HT1080 (cell line): ENCODE measurements at regions not wholly inside any gene's neighbourhood (a gene's known extent, or its start where the extent isn't known, plus 50 kb on each side); places are given as distances from the start of the nearest gene placed in this dataset. TPM values are rescaled to one million over a fixed set of nuclear protein-coding genes. Genes with fewer than 3 reads are reported as not detected.
"Not testable (repeated sequence)": the region's sequence is repeated elsewhere in the genome, so short reads cannot be mapped to it uniquely, and the experiment has no call there.

Source experiments
- DNase-seq: peaks from one replicate; pipeline ENCODE4 v3.0.0-alpha.2; 2015; ENCODE audit warnings: low read depth
- small RNA-seq: library from RNA; depleted of rRNA; stranded (forward); fragments of <200 nt; gene quantifications from one replicate; pipeline ENCODE3, GENCODE V24; 2014

DNA sequence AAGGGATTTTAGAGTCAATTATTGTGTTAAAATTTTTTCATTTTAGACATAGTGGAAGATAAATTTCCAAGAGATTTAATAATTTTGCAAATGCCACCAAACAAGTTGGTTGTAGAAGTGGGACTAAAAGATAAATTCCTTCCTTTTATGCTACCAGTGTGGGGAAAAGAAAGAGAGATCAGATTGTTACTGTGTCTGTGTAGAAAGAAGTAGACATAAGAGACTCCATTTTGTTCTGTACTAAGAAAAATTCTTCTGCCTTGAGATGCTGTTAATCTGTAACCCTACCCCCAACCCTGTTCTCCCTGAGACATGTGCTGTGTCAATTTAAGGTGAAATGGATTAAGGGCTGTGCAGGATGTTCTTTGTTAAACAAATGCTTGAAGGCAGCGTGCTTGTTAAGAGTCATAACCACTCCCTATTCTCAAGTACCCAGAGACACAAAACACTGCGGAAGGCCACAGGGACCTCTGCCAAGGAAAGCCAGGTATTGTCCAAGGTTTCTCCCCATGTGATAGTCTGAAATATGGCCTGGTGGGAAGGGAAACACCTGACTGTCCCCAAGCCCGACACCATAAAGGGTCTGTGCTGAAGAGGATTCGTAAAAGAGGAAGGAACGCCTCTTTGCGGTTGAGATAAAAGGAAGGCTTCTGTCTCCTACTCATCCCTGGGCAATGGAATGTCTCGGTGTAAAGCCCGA lies 117.0 kb downstream of the CEP44 start:
- not testable (repeated sequence) for DNase-seq

DNA sequence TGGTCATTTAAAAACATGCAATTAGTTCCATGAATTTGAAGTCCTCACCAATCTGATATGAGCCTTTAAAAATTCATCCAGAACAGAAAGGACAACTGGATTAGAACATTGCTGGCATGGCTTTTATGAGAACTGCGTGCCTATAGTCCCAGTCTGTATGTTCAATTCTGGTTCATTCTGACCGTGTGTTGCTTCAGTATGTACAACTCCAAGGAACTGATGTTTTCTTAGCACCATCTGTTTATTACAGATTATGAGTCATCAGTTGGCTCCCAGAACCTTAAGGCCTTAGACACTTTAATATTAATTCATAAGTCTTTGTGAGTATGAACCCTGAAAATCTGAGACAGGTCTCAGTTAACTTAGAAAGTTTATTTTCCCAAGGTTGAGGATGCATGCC lies 115.0 kb downstream of the CEP44 start:
- DNase-seq: peak; percentile 24

DNA sequence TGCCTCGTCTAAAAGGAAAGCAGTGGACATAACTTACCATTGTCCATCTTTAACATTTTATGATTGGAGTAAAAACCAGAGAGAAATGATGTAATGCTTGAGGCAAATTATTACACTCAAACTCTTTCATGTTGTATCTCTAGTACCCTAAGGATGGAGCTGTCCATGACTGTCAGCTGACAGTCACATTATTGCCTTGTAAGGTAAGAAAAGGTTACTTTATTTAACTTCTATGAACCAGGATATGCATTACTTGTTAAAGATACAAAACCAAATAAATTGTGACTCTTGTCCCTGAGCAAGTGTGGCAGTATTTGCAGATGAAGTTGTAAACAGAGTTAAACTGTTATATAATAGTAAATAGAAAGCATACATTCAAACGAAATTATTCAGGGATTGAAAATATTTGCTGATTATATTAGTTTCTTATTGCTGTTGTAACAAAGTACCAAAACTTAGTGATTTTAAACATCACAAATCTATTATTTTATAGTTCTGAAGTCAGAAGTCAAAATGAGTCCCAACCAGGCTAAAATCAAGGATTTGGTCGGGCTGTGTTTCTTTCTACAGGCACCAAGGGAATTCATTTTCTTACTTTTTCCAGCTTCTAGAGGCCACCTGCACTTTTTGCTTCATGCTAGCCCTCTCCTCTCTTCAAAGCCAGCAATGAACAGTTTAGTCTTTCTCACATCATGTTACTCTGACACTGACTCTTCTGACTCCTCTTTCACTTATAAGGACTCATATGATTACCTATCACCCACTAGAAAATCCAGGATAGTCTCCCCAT lies 113.8 kb downstream of the CEP44 start:
- DNase-seq: no peak

DNA sequence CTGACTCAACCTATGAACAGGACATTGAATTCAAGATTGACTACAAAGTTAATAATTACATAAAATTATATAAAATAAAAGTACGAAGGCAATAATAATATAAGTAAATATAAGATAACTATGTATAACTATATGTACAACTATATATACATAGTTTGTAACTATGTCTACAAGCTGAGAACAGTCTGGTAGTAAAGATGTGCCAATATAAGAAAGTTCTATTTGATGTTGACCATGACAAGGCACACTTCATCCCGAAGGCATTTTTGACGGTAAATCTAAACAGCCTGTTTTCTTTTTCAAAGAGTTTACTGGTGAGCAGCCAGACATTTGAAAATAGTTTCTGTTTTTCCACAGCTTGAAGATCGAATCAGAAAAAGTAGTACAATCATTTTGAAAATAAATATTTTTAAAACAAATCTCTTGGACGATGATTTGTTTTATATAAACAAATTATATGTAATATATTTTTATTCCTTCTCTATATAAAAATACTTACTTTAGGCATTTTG lies 112.9 kb downstream of the CEP44 start:
- DNase-seq: no peak

DNA sequence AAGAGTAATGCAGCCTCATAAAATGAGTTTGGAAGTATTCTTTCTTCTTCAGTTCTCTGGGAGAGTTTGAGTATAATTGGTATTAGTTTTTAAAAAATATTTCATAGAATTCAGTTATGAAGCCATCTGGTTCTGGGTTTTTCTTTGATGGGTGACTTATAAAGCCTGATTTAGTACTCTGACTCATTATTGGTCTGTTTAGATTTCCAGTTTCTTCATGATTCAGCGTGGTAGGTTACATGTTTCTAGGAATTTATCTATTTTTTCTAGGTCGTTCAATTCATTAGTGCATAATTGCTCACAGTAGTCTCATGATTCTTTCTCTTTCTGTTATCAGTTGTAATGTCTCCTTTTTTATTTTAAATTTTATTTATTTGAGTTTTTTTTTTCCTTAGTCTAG lies 111.2 kb downstream of the CEP44 start:
- DNase-seq: peak; percentile 58

DNA sequence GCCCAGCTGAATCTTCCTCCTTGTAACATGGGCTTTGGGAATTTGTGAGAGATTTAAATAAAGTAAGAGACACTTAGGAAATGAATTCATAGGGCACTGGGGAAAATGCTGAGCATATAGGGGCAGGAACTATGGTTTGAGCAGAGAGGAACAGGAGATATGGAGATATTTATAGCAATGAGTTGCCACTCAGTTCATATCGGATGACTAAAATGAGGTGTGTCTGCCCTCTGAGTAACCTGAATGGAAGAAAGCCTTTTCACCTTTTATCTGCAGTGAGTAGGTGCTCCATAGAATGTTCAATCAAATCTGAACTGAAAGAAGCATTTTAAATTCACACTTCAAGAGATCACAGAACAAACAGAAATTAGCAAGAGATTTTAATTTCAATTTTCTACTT lies 105.7 kb downstream of the CEP44 start:
- DNase-seq: no peak

DNA sequence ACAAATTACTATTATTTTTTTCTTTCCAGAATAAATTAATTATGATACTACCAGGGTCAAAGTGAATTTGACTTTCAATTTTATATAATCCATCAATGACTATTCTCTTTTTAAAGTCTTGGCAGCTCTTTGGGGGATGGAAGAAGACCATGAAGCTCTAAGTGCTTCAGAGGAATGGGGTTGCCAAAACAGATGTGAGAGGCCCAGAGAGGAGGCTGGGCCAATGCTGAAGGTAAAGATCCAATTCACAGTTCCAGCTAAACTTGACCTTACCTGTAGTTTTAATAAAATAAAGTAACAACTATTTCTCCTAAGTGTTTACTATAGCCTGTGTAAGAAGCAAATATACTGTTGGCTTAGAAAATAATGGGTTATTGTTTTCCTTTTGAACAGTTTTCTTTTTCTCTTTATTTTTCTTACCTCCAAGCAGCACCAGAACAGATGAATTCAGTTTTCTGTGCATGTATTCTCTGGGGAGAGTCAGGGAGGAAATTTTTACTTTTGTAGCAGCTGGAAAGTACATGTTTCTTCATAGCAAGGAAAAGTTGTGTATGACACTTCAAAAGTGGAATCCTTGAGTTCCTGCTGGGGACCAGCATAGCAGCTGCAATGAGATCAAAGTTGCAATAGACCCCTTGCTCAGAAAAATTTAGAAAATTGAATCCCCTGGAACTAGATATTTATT lies 104.9 kb downstream of the CEP44 start:
- DNase-seq: no peak

DNA sequence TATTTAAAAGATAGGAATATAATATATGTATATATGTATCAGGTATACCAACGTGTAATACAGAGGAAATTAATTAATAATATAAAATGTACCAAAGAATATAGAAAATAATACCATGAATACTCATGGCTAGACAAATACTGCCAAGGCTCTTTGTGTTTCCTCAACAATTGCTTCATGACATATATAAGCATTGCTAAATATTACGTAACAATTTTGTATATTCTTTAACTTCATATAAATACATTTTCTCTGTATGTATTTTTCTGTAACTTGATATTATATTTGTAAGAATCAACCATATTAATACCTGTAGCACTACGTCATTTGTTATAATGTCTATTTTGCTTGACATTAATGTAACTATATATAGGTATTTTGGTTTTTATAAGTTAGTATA lies 104.0 kb downstream of the CEP44 start:
- no peak for DNase-seq

DNA sequence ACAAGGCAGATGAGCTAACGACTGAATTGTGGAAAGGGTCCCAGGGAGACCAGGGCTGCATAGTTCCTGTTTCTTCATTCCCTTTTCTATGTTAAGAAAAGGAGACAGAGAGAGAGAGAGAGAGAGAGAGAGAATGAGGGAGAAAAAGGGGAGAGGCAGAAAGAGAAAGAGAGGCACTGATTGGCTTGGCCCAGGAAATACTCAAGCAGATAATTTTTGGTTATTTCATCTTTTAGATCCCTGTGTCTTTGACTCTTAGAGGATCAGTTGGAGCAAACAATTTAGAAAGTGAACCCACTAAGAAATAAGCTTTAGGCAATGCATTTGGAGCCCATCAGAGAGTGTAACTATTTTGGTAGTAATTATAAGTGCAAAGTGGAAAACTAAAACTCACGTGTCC lies 103.4 kb downstream of the CEP44 start:
- DNase-seq: no peak

DNA sequence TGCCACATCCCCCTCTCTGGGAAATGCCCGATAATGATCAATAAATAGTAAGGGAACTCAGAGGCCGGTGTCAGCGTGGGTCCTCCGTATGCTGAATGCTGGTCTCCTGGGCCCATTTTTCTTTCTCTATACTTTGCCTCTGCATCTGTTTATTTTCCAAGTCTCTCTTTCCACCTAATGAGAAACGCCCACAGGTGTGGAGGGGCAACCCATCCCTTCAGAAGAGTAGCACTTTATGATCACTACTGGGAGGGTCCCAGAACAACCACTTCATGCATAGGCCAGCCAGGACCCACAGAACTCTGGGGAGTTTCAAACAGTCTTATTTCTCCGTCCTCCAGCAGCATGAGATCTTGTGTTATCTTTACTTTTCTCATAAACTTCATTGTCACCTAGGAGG lies 100.1 kb downstream of the CEP44 start:
- no peak for DNase-seq

DNA sequence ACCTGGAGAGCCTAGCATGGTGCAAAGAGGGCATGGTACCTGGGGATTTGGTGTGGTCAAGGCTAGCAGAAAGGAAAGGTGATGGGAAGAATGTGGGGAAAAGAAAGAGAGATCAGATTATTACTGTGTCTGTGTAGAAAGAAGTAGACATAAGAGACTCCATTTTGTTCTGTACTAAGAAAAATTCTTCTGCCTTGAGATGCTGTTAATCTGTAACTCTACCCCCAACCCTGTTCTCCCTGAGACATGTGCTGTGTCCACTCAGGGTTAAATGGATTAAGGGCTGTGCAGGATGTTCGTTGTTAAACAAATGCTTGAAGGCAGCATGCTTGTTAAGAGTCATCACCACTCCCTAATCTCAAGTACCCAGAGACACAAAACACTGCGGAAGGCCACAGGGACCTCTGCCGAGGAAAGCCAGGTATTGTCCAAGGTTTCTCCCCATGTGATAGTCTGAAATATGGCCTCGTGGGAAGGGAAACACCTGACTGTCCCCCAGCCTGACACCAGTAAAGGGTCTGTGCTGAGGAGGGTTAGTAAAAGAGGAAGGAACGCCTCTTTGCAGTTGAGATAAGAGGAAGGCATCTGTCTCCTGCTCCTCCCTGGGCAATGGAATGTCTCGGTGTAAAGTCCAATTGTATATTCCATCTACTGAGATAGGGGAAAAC lies 99.4 kb downstream of the CEP44 start:
- not testable (repeated sequence) for DNase-seq

Small RNA genes lying in the stretch of these regions (small RNA-seq; reads per million reads assigned to genes)
- not detected for gene MIR4276
